ENCODE measurements at regions not wholly inside any gene's neighbourhood (a gene's known extent, or its start where the extent isn't known, plus 50 kb on each side); places are given as distances from the start of the nearest gene placed in this dataset.

GRCh38 chr4:65021737-65022136, 612.5 kb upstream of the TECRL start:
- H3K27me3 ChIP-seq (ENCODE audit: insufficient read depth, low read length), result no peaks in the 10 kb centered on the region
- peaks cover 3 to 7% of the 10 kb centered on the region in 2 experiments; a peak in 2 of 4 replicates for H3K9me3 ChIP-seq (ENCODE audit: control insufficient read depth in 1 of 2, insufficient read depth in 1 of 2, low read depth in 1 of 2, low read length in 2 of 2)
- no peaks in the 10 kb centered on the region for H3K9me2 ChIP-seq (ENCODE audit: insufficient read depth)
- H4K20me1 ChIP-seq (ENCODE audit: insufficient read depth), result no peaks in the 10 kb centered on the region
- no peaks in the 10 kb centered on the region for H3K4me1 ChIP-seq (ENCODE audit: control insufficient read depth in 1 of 2, insufficient read depth in 2 of 2, low read length in 2 of 2)
- intact Hi-C loops (cut with micrococcal nuclease), result no loop called here
- no peaks in the 10 kb centered on the region for H3K79me2 ChIP-seq (ENCODE audit: insufficient read depth, low read length)
- ChIA-PET POLR2A (no interaction called here), CTCF (no interaction called here), RAD21 (ENCODE audit: low non-redundant PET in 1 of 2, low total read pairs in 2 of 2, uncharacterized antibody in 2 of 2, unreplicated experiment in 2 of 2) (no interaction called here)
- no peak overlapping the region for H3K4me2 ChIP-seq (ENCODE audit: low read length)
- DNase-seq (ENCODE audit: low read depth, low spot score), result no peak
- no peak for ATAC-seq
- H3K9ac ChIP-seq (ENCODE audit: low read length), result no peak overlapping the region
- H3K36me3 ChIP-seq (ENCODE audit: control insufficient read depth in 1 of 2, insufficient read depth in 2 of 2, low read length in 2 of 2), result no peaks in the 10 kb centered on the region
- BruUV-seq (replicated peaks), result no TSS peak
- H3K27ac ChIP-seq (ENCODE audit: low read depth, low read length), result no peak overlapping the region
- TF ChIP-seq TCF7L2 (IDR thresholded peaks at IDR 0.05; ENCODE audit: borderline replicate concordance, extremely low read depth, insufficient read depth, insufficient read length) (no peak), CBX3 (IDR thresholded peaks at IDR 0.05; ENCODE audit: low read depth) (no peak), ATF3 (IDR thresholded peaks at IDR 0.05) (no peak), MAX (IDR thresholded peaks at IDR 0.05) (no peak), REST (IDR thresholded peaks at IDR 0.05; ENCODE audit: low read depth) (no peak), SIN3A (IDR thresholded peaks at IDR 0.05; ENCODE audit: low read depth) (no peak), FOSL1 (IDR thresholded peaks at IDR 0.05; ENCODE audit: low read depth) (no peak), ELF1 (IDR thresholded peaks at IDR 0.05; ENCODE audit: borderline replicate concordance, low read depth) (no peak), POLR2AphosphoS5 (IDR thresholded peaks at IDR 0.05; ENCODE audit: low read depth, low read length) (no peak), SP1 (IDR thresholded peaks at IDR 0.05; ENCODE audit: low read depth) (no peak), EZH2phosphoT487 (IDR thresholded peaks at IDR 0.05; ENCODE audit: borderline replicate concordance) (no peak), EZH2 (IDR thresholded peaks at IDR 0.05) (no peak), ZFX (IDR thresholded peaks at IDR 0.05) (no peak), RAD21 (IDR thresholded peaks at IDR 0.05; ENCODE audit: low read depth) (no peak), EGR1 (IDR thresholded peaks at IDR 0.05; ENCODE audit: low read depth) (no peak), CEBPB (IDR thresholded peaks at IDR 0.05; ENCODE audit: low read depth) (no peak), ZNF274 (IDR thresholded peaks at IDR 0.05; ENCODE audit: low read depth, low read length) (no peak), CTCF (IDR thresholded peaks at IDR 0.05 in 2 of 3, conservative IDR thresholded peaks at IDR 0.05 in 1 of 3; ENCODE audit: borderline replicate concordance in 1 of 3, insufficient read depth in 1 of 3, low read depth in 2 of 3, low read length in 2 of 3) (no peak)
- H3K4me3 ChIP-seq (replicated peaks in 1 of 2; ENCODE audit: low read depth in 1 of 2, low read length in 2 of 2), result no peak overlapping the region
- no peak overlapping the region for H2AFZ ChIP-seq (ENCODE audit: low read depth, low read length, poor library complexity, severe bottlenecking)

All from HCT116 (cell line).